Activated naive CD8-positive, alpha-beta T cell (primary cell): ENCODE measurements at regions not wholly inside any gene's neighbourhood (a gene's known extent, or its start where the extent isn't known, plus 50 kb on each side); places are given as distances from the start of the nearest gene placed in this dataset.
"Not testable (repeated sequence)": the region's sequence is repeated elsewhere in the genome, so short reads cannot be mapped to it uniquely, and the experiment has no call there.

Source experiments
- H3K27ac Mint-ChIP-seq: one replicate; pipeline ENCODE4 v1.8.0; 2021; ENCODE audit warnings: mixed read lengths
- H3K27me3 Mint-ChIP-seq: one replicate; pipeline ENCODE4 v1.8.0; 2021; ENCODE audit warnings: mixed read lengths
- H3K36me3 Mint-ChIP-seq: one replicate; pipeline ENCODE4 v1.8.0; 2021; ENCODE audit warnings: mixed read lengths
- H3K4me1 Mint-ChIP-seq: one replicate; pipeline ENCODE4 v1.8.0; 2021; ENCODE audit warnings: low read depth, mixed read lengths
- H3K4me3 Mint-ChIP-seq: one replicate; pipeline ENCODE4 v1.8.0; 2021; ENCODE audit warnings: mild to moderate bottlenecking, mixed read lengths
- H3K9me3 Mint-ChIP-seq: one replicate; pipeline ENCODE4 v1.8.0; 2021; ENCODE audit warnings: low read depth, mixed read lengths

DNA sequence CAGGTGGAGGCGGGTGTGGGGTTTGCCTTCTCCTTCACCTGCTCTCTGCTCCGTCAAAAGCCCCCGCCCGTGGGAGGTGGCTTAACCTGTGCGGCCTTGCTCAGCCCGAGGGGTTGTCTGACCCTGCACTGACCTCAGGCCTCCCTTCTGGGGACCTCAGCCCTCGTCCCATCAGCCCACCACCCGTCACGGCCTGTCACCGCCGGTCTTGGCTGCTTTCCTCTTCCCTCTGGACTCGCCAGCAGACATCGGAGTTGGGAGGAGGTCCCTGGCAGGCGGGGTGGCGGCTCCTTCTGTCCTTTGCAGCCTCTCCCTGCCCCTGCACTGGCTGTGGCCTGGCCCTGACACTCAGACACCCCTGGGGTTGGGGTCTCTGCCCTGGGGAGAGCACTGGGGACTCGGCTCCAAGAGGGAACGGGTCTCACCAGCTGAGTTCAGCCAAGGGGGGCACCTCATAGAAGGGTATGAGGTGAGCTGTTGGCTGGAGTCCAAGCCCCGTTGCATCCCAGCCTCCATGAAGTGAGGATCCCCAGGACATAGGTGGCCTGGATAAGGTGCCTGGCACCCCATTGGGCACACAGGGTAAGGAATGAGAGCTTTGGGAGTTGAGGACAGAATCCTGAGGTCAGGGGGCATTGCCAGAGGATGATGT is 999.6 kb downstream of the BRD1 start:
- no peak overlapping the region for H3K4me3 Mint-ChIP-seq
- no peaks in the 10 kb centered on the region for H3K4me1 Mint-ChIP-seq
- peaks cover 5% of the 10 kb centered on the region for H3K9me3 Mint-ChIP-seq
- peaks cover 7% of the 10 kb centered on the region for H3K27me3 Mint-ChIP-seq
- H3K27ac Mint-ChIP-seq = no peak overlapping the region
- H3K36me3 Mint-ChIP-seq = no peaks in the 10 kb centered on the region

DNA sequence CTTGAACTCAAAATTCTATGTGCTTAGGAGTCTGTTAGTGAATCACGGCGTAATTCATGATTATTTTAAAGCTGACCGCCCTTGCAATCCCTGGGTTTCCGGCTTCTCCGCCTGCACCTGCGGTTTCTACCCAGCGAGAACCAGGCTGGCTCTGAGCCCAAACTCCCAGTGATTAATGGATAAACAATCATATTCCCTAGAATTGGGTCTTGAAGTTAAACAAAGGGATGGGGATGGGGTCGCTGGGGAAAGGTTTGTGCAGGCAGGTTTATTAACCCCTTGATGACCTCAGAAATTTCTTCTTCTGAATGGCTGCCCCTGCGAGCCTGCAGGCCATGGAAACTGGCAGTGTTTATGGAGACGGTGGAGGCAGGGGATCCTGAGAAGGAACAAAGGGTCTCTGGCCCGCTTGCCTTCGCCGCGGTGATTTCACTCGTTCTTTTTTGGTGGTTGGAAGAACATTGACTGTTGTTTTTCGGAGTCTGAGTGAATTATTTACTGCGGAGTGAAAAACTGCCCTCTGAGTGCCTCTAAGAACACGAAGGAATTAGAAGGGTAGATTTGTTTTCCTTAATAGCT is 1000.3 kb downstream of the BRD1 start:
- H3K36me3 Mint-ChIP-seq = no peaks in the 10 kb centered on the region
- peaks cover 6% of the 10 kb centered on the region for H3K27me3 Mint-ChIP-seq
- H3K27ac Mint-ChIP-seq = no peak overlapping the region
- H3K4me1 Mint-ChIP-seq = no peaks in the 10 kb centered on the region
- no peak overlapping the region for H3K4me3 Mint-ChIP-seq
- peaks cover 5% of the 10 kb centered on the region for H3K9me3 Mint-ChIP-seq

GRCh38 chr22:48826546-48826945 is 1001.1 kb downstream of the BRD1 start:
- Mint-ChIP-seq H3K9me3 (peaks cover 5% of the 10 kb centered on the region), H3K27me3 (peaks cover 6% of the 10 kb centered on the region), H3K4me3 (no peak overlapping the region), H3K27ac (no peak overlapping the region), H3K36me3 (no peaks in the 10 kb centered on the region), H3K4me1 (no peaks in the 10 kb centered on the region)

- Mint-ChIP-seq H3K4me1 (no peaks in the 10 kb centered on the region), H3K4me3 (no peak overlapping the region), H3K27me3 (peaks cover 6% of the 10 kb centered on the region), H3K27ac (no peak overlapping the region), H3K36me3 (no peaks in the 10 kb centered on the region), H3K9me3 (peaks cover under 1% of the 10 kb centered on the region)
Observed at GRCh38 chr22:48825802-48826520, 1001.7 kb downstream of the BRD1 start.

GRCh38 chr22:48824712-48825651 is 1002.7 kb downstream of the BRD1 start:
- H3K27ac Mint-ChIP-seq = no peak overlapping the region
- H3K36me3 Mint-ChIP-seq = no peaks in the 10 kb centered on the region
- H3K27me3 Mint-ChIP-seq = peaks cover 6% of the 10 kb centered on the region
- H3K4me3 Mint-ChIP-seq = no peak overlapping the region
- H3K4me1 Mint-ChIP-seq = no peaks in the 10 kb centered on the region
- no peaks in the 10 kb centered on the region for H3K9me3 Mint-ChIP-seq

DNA sequence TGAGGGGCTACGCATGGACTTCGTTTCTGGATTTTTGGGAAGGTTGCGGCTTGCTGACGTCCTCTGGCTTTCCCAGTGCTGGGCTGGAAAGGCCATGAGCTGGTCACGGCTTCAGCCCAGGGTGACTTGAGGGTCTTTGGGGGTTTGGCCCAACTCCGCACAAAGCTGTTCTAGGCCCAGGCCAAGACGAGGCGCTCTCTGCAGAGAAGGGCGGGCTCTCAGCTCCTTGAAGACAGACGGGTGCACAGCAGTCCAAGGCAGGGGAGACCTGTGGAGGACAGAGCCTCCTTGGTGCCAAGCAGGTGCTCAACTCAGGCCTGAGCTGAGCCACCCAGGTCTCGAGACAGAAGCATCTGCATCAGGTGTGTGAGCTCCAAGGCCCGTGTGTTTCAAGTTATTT is 1003.7 kb downstream of the BRD1 start:
- no peak overlapping the region for H3K4me3 Mint-ChIP-seq
- no peaks in the 10 kb centered on the region for H3K4me1 Mint-ChIP-seq
- peaks cover 5% of the 10 kb centered on the region for H3K27me3 Mint-ChIP-seq
- H3K36me3 Mint-ChIP-seq = no peaks in the 10 kb centered on the region
- H3K27ac Mint-ChIP-seq = no peak overlapping the region
- H3K9me3 Mint-ChIP-seq = no peaks in the 10 kb centered on the region

GRCh38 chr22:48822278-48823233 is 1005.1 kb downstream of the BRD1 start:
- H3K36me3 Mint-ChIP-seq = no peaks in the 10 kb centered on the region
- no peaks in the 10 kb centered on the region for H3K4me1 Mint-ChIP-seq
- H3K27me3 Mint-ChIP-seq = peaks cover 5% of the 10 kb centered on the region
- no peak overlapping the region for H3K27ac Mint-ChIP-seq
- H3K9me3 Mint-ChIP-seq = no peaks in the 10 kb centered on the region
- no peak overlapping the region for H3K4me3 Mint-ChIP-seq

- Mint-ChIP-seq H3K4me1 (no peaks in the 10 kb centered on the region), H3K9me3 (no peaks in the 10 kb centered on the region), H3K4me3 (no peak overlapping the region)
Observed at GRCh38 chr22:48821727-48822126, 1005.9 kb downstream of the BRD1 start.

GRCh38 chr22:48821346-48821690 is 1006.4 kb downstream of the BRD1 start:
- H3K4me1 Mint-ChIP-seq = no peaks in the 10 kb centered on the region
- no peaks in the 10 kb centered on the region for H3K9me3 Mint-ChIP-seq
- peaks cover 8% of the 10 kb centered on the region for H3K27me3 Mint-ChIP-seq
- H3K36me3 Mint-ChIP-seq = no peaks in the 10 kb centered on the region
- no peak overlapping the region for H3K4me3 Mint-ChIP-seq
- no peak overlapping the region for H3K27ac Mint-ChIP-seq

More at GRCh38 chr22:48821727-48822126, 1005.9 kb downstream of the BRD1 start:
- Mint-ChIP-seq H3K27me3 (peaks cover 7% of the 10 kb centered on the region), H3K36me3 (no peaks in the 10 kb centered on the region), H3K27ac (no peak overlapping the region)

DNA sequence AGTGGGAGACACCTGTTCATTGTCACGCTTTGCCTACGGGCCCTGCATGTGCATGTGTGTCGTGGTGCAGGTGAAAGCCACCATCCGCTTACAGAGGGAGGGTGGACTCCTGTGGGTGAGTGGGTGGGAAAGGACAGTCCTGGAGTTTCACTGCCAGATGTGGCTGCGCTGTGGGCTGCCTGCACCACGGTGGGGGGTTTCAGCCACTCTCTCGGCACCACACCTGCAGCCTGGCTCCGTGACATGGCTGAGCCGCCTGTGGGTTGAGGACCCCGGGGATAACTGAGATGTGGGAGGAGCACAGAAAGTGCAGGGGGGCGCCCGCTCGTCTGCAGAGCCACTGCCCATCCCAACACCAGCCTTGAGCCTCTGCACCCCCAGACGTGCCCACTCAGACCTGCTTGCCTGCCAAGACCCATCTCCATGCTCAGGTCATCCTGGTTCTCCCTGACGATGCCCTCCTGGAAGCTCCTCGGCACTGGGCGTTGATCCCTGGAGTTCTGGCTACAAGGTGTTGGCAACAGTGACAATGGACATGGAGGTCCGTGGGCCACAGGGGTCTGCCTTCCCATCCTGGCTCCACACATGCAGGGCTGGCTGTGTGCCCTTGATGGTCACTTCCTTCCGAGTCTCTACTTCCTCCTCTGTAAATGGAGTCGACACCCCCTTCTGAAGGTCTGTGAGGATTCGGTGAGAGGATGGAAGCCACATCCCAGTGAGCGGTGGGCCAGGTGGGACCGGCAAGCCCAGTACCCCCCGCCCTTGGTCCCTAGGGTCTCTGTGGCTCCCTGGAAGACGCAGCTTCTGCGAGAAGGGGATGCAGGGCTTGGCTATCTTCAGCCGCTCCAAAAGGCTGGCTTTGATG is 1007.0 kb downstream of the BRD1 start:
- Mint-ChIP-seq H3K4me3 (no peak overlapping the region), H3K27ac (no peak overlapping the region), H3K9me3 (no peaks in the 10 kb centered on the region), H3K4me1 (no peaks in the 10 kb centered on the region), H3K27me3 (peaks cover 8% of the 10 kb centered on the region), H3K36me3 (no peaks in the 10 kb centered on the region)

DNA sequence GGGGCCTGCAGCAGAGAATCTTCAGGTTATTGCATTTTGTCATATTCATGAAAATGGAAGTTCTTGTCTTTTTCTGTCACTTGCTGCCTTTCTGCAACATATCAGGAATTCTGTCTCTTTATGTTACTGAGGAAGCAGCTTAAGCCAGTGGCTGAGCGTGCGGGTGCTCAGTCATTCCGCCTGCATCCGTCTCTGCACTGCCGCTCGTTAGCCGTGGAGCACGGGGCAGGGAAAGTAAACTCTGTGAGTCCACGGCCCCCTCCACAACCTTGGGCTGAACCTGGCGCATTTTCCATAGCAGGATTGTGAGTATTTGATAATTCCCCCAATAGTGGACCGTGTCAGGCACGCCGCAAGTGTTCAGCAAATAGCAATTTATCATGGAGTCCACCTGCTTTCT is 1007.7 kb downstream of the BRD1 start:
- H3K27me3 Mint-ChIP-seq = peaks cover 8% of the 10 kb centered on the region
- H3K4me1 Mint-ChIP-seq = no peaks in the 10 kb centered on the region
- no peak overlapping the region for H3K4me3 Mint-ChIP-seq
- H3K27ac Mint-ChIP-seq = no peak overlapping the region
- H3K36me3 Mint-ChIP-seq = no peaks in the 10 kb centered on the region
- H3K9me3 Mint-ChIP-seq = no peaks in the 10 kb centered on the region

- Mint-ChIP-seq H3K36me3 (no peaks in the 10 kb centered on the region), H3K4me1 (no peaks in the 10 kb centered on the region), H3K9me3 (no peaks in the 10 kb centered on the region), H3K27me3 (peaks cover 4% of the 10 kb centered on the region), H3K27ac (no peak overlapping the region), H3K4me3 (no peak overlapping the region)
Observed at GRCh38 chr22:48819232-48819631, 1008.4 kb downstream of the BRD1 start.

- not testable (repeated sequence) for H3K4me3 Mint-ChIP-seq, H3K4me1 Mint-ChIP-seq, H3K9me3 Mint-ChIP-seq, H3K36me3 Mint-ChIP-seq, H3K27ac Mint-ChIP-seq, H3K27me3 Mint-ChIP-seq
Observed at GRCh38 chr22:48817491-48817890, 1010.2 kb downstream of the BRD1 start.
